ENCODE measurements at regions not wholly inside any gene's neighbourhood (a gene's known extent, or its start where the extent isn't known, plus 50 kb on each side); places are given as distances from the start of the nearest gene placed in this dataset.

DNA sequence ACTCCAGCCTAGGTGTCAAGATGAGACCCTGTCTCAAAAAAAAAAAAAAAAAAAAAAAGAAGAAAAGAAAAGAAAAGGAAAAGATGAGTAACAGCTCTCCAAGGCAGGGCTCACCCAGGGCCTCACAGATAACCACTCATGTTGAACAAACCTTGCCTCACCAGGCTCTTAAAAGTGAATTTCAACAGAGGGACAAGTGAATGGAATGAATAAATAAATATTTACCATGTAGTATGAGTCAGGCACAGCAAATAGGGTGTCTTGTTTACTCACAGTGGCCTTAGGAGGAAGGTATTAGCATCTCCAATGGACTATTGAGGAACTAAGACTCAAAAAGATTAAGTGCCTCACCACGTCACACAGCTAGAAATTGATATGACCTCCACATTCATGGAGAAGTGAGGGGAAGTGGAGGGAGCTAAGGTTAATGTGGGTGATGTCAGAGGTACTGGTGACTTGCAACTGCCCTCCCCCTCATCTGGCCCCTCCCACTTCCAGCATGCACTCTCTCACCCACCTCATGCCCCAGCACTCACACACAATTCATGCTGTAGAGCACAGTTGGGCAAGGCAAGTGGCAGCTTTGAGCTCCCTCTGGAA is 255.5 kb downstream of the UACA start:
- TF ChIP-seq, protein P1, sequence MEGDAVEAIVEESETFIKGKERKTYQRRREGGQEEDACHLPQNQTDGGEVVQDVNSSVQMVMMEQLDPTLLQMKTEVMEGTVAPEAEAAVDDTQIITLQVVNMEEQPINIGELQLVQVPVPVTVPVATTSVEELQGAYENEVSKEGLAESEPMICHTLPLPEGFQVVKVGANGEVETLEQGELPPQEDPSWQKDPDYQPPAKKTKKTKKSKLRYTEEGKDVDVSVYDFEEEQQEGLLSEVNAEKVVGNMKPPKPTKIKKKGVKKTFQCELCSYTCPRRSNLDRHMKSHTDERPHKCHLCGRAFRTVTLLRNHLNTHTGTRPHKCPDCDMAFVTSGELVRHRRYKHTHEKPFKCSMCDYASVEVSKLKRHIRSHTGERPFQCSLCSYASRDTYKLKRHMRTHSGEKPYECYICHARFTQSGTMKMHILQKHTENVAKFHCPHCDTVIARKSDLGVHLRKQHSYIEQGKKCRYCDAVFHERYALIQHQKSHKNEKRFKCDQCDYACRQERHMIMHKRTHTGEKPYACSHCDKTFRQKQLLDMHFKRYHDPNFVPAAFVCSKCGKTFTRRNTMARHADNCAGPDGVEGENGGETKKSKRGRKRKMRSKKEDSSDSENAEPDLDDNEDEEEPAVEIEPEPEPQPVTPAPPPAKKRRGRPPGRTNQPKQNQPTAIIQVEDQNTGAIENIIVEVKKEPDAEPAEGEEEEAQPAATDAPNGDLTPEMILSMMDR (IDR thresholded peaks at IDR 0.05; ENCODE audit: poor library complexity), result no peak
- TF ChIP-seq EZH2 (IDR thresholded peaks at IDR 0.05; ENCODE audit: borderline replicate concordance), result no peak

Measured in hepatocyte (in vitro differentiated cells).